A549 (cell line): ENCODE measurements at regions not wholly inside any gene's neighbourhood (a gene's known extent, or its start where the extent isn't known, plus 50 kb on each side); places are given as distances from the start of the nearest gene placed in this dataset.
"Not testable (repeated sequence)": the region's sequence is repeated elsewhere in the genome, so short reads cannot be mapped to it uniquely, and the experiment has no call there.

Source experiments
- CBX8 ChIP-seq: fragments of 200-600 bp; sonication (generic); IDR thresholded peaks from 2 replicates; pipeline ENCODE4 v1.6.1; 2016
- CEBPB ChIP-seq, 2 experiments: fragments of >200 bp in 1 of 2; sonication (Bioruptor Twin) in 1 of 2; formaldehyde crosslinking in 1 of 2; IDR thresholded peaks; 2 replicates each; pipeline ENCODE4 v1.6.1; 2012 to 2016
- CHD4 ChIP-seq: fragments of 200-600 bp; sonication (generic); IDR thresholded peaks from 2 replicates; pipeline ENCODE4 v1.6.1; 2016; ENCODE audit warnings: antibody characterized with exemption, mild to moderate bottlenecking, borderline replicate concordance
- CTCF ChIP-seq: fragments of >200 bp; sonication (Bioruptor Twin); formaldehyde crosslinking; IDR thresholded peaks from 3 replicates; pipeline ENCODE4 v1.5.1; 2016
- EP300 ChIP-seq, 2 experiments: fragments of >200 bp; sonication (Bioruptor Twin); formaldehyde crosslinking; IDR thresholded peaks; 2 replicates in 1 of 2; 3 replicates in 1 of 2; pipeline ENCODE4 v1.6.1; 2016 to 2017
- HOXB13 ChIP-seq: fragments of 250-450 bp; sonication (Bioruptor Pico); IDR thresholded peaks from 2 replicates; pipeline ENCODE4 v1.5.0; 2020; ENCODE audit warnings: low read depth, mild to moderate bottlenecking, moderate library complexity
- KDM5A ChIP-seq: fragments of 200-600 bp; sonication (generic); IDR thresholded peaks from 2 replicates; pipeline ENCODE4 v1.6.1; 2016; ENCODE audit warnings: antibody characterized with exemption, mild to moderate bottlenecking
- MAFK ChIP-seq: fragments of 450-650 bp; IDR thresholded peaks from 2 replicates; pipeline ENCODE4 v1.6.1; 2014; ENCODE audit not compliant: partially characterized antibody
- POLR2A ChIP-seq: IDR thresholded peaks from 2 replicates; pipeline ENCODE4 v1.6.1; 2012; ENCODE audit warnings: mild to moderate bottlenecking, low read length
- RAD21 ChIP-seq, 2 experiments: fragments of >200 bp in 1 of 2; sonication (Bioruptor Twin) in 1 of 2; formaldehyde crosslinking in 1 of 2; IDR thresholded peaks in 1 of 2; conservative IDR thresholded peaks in 1 of 2; 2 replicates in 1 of 2; 3 replicates in 1 of 2; pipeline ENCODE4 v1.6.1; 2012 to 2018; ENCODE audit warnings: inconsistent platforms in 1 of 2
- RCOR1 ChIP-seq: fragments of 150-350 bp; IDR thresholded peaks from 2 replicates; pipeline ENCODE4 v1.6.1; 2014; ENCODE audit warnings: antibody characterized with exemption, low read length, low read depth
- REST ChIP-seq: fragments of 200-600 bp; sonication (generic); IDR thresholded peaks from 2 replicates; pipeline ENCODE4 v1.6.1; 2016; ENCODE audit warnings: antibody characterized with exemption, mild to moderate bottlenecking, moderate library complexity
- RFX5 ChIP-seq: fragments of 450-650 bp; IDR thresholded peaks from 2 replicates; pipeline ENCODE4 v1.7.1; 2014; ENCODE audit warnings: antibody characterized with exemption, mild to moderate bottlenecking, moderate library complexity
- SMC3 ChIP-seq: fragments of >200 bp; sonication (Bioruptor Twin); formaldehyde crosslinking; IDR thresholded peaks from 3 replicates; pipeline ENCODE4 v1.6.1; 2018; ENCODE audit warnings: inconsistent platforms

GRCh38 chr2:90289291-90289980, 1598.0 kb downstream of the RPIA start:
- not testable (repeated sequence) for TF ChIP-seq RCOR1; HOXB13 (CRISPR knock-in tag); POLR2A; KDM5A; CTCF; MAFK; CEBPB (IDR thresholded peaks at IDR 0.05); EP300 (IDR thresholded peaks at IDR 0.05); SMC3; CHD4; CBX8; RAD21 (conservative IDR thresholded peaks at IDR 0.05 in 1 of 2, IDR thresholded peaks at IDR 0.05 in 1 of 2); REST; RFX5
